ENCODE measurements at regions not wholly inside any gene's neighbourhood (a gene's known extent, or its start where the extent isn't known, plus 50 kb on each side); places are given as distances from the start of the nearest gene placed in this dataset.

DNA sequence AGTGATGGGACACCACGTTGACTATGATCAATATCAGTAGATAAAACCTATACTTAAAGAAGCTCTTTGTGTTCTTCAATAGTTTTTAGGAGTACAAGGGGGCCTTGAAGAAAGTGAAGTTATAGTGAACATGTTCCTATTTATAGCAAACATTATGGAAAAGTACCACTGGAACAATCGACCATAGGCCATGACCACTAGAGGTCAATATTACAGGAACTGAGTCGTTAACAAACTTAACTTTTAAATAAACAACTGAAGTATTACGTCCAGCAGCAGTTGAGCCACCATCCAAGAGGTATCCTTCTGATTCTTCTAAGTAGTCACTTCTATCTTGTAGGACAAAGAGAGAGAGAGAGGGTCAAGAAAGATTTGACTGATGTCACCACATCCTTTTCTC, 391.0 kb upstream of the SLITRK5 start:
- no peak for TF ChIP-seq EZH2 (IDR thresholded peaks at IDR 0.05)
- TF ChIP-seq, protein P1, sequence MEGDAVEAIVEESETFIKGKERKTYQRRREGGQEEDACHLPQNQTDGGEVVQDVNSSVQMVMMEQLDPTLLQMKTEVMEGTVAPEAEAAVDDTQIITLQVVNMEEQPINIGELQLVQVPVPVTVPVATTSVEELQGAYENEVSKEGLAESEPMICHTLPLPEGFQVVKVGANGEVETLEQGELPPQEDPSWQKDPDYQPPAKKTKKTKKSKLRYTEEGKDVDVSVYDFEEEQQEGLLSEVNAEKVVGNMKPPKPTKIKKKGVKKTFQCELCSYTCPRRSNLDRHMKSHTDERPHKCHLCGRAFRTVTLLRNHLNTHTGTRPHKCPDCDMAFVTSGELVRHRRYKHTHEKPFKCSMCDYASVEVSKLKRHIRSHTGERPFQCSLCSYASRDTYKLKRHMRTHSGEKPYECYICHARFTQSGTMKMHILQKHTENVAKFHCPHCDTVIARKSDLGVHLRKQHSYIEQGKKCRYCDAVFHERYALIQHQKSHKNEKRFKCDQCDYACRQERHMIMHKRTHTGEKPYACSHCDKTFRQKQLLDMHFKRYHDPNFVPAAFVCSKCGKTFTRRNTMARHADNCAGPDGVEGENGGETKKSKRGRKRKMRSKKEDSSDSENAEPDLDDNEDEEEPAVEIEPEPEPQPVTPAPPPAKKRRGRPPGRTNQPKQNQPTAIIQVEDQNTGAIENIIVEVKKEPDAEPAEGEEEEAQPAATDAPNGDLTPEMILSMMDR (IDR thresholded peaks at IDR 0.05) = peak; percentile 35
- Histone ChIP-seq H3K9me3 (ENCODE audit: low read depth) (no peaks in the 10 kb centered on the region), H2AFZ (replicated peaks) (peak overlapping the region; percentile 53), H3K79me2 (ENCODE audit: low read depth) (no peaks in the 10 kb centered on the region), H3K27ac (no peak overlapping the region), H3K4me2 (no peak overlapping the region), H3K4me1 (no peaks in the 10 kb centered on the region), H3K9ac (no peak overlapping the region), H3K4me3 (no peak overlapping the region), H4K20me1 (ENCODE audit: low read depth) (no peaks in the 10 kb centered on the region), H3K36me3 (no peaks in the 10 kb centered on the region), H3F3A (ENCODE audit: low read depth) (no peaks in the 10 kb centered on the region), H3K27me3 (no peaks in the 10 kb centered on the region)
- Mint-ChIP-seq H3K4me1 (no peaks in the 10 kb centered on the region), H3K4me3 (no peak overlapping the region), H3K27me3 (ENCODE audit: insufficient read depth, low read depth) (no peaks in the 10 kb centered on the region), H3K36me3 (no peaks in the 10 kb centered on the region), H3K9me3 (no peaks in the 10 kb centered on the region), H3K27ac (no peak overlapping the region)
- no peak for DNase-seq (ENCODE audit: low spot score)

DNA sequence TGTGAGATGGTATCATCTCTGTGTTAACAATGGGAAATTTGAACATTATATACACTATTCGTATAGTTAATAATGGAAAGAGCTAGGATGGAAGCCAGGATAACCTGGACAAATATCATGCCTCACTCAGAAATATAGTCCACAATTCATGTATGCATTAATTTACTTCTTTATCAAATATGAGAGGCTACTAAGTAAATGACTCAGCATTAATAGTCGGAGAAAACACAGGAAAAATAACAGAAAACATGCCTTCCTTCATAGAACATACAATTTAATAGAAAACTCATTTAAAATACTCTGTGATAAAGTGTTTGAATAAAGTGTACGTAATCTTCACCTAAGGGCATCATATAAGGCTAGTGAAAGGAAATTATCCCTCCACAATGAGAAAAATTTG, 383.4 kb upstream of the SLITRK5 start:
- Histone ChIP-seq H3K9me3 (ENCODE audit: low read depth) (no peaks in the 10 kb centered on the region), H3K9ac (no peak overlapping the region), H3K36me3 (no peaks in the 10 kb centered on the region), H3K4me2 (no peak overlapping the region), H3K4me3 (no peak overlapping the region), H3K27ac (no peak overlapping the region), H3K79me2 (ENCODE audit: low read depth) (no peaks in the 10 kb centered on the region), H3F3A (ENCODE audit: low read depth) (no peaks in the 10 kb centered on the region), H3K27me3 (no peaks in the 10 kb centered on the region), H2AFZ (replicated peaks) (no peak overlapping the region), H4K20me1 (ENCODE audit: low read depth) (no peaks in the 10 kb centered on the region), H3K4me1 (no peaks in the 10 kb centered on the region)
- no peak for DNase-seq (ENCODE audit: low spot score)
- no peak overlapping the region for H3K4me3 Mint-ChIP-seq
- H3K4me1 Mint-ChIP-seq = no peaks in the 10 kb centered on the region
- H3K27me3 Mint-ChIP-seq (ENCODE audit: insufficient read depth, low read depth) = no peaks in the 10 kb centered on the region
- no peaks in the 10 kb centered on the region for H3K9me3 Mint-ChIP-seq
- TF ChIP-seq EZH2phosphoT487 (IDR thresholded peaks at IDR 0.05) (no peak), EZH2 (IDR thresholded peaks at IDR 0.05) (no peak)
- TF ChIP-seq, protein P1 (IDR thresholded peaks at IDR 0.05) = no peak
- no peak overlapping the region for H3K27ac Mint-ChIP-seq
- no peaks in the 10 kb centered on the region for H3K36me3 Mint-ChIP-seq

DNA sequence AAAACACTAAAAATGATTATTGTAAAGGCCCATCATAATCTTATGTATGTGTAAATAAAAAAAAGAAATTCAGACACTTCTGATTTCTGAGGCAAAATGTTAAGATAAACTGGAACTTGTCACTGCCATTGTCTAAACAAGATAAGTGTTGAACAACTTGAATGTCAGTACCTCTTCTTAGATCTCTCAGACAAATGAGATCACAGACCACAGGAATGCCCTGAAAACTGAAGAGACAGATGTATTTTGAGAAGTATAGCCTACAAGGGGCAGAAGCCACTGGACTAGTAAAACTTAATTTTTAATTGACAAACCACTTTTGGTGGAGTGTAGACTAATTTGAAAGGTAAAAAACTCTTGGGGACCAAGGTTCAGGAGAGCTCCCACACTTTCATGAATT, 375.5 kb upstream of the SLITRK5 start:
- Histone ChIP-seq H3K9ac (no peak overlapping the region), H2AFZ (replicated peaks) (no peak overlapping the region), H3K27me3 (no peaks in the 10 kb centered on the region), H3K79me2 (ENCODE audit: low read depth) (no peaks in the 10 kb centered on the region), H3K4me1 (no peaks in the 10 kb centered on the region), H3K9me3 (ENCODE audit: low read depth) (no peaks in the 10 kb centered on the region), H3K4me3 (no peak overlapping the region), H3F3A (ENCODE audit: low read depth) (no peaks in the 10 kb centered on the region), H4K20me1 (ENCODE audit: low read depth) (no peaks in the 10 kb centered on the region), H3K27ac (no peak overlapping the region), H3K36me3 (no peaks in the 10 kb centered on the region), H3K4me2 (no peak overlapping the region)
- Mint-ChIP-seq H3K27ac (no peak overlapping the region), H3K9me3 (no peaks in the 10 kb centered on the region), H3K4me1 (no peaks in the 10 kb centered on the region), H3K27me3 (ENCODE audit: insufficient read depth, low read depth) (no peaks in the 10 kb centered on the region), H3K4me3 (no peak overlapping the region), H3K36me3 (no peaks in the 10 kb centered on the region)
- no peak for DNase-seq (ENCODE audit: low spot score)
- TF ChIP-seq EZH2phosphoT487 (IDR thresholded peaks at IDR 0.05) = no peak
- TF ChIP-seq, protein P1 (IDR thresholded peaks at IDR 0.05) = no peak
- no peak for TF ChIP-seq EZH2 (IDR thresholded peaks at IDR 0.05)

DNA sequence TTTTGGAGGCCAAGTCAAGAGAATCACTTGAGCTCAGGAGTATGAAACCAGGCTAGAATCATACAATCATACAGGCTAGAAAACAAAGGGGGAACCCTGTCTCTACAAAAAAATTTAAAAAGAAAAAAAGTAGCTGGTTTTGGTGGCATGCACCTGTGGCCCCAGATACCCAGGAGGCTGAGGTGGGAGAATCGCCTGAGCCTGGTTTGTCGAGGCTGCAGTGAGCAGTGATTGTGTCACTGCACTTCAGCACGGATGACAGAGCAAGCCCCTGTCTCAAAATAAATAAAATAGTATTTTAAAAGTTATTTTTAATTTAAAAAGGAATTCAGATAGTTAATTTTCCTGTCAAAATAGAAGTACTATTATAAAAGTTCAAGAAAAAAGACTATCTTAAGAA, 369.1 kb upstream of the SLITRK5 start:
- no peaks in the 10 kb centered on the region for H3K4me1 Mint-ChIP-seq
- Histone ChIP-seq H3F3A (ENCODE audit: low read depth) (no peaks in the 10 kb centered on the region), H3K79me2 (ENCODE audit: low read depth) (no peaks in the 10 kb centered on the region)

More for the DNA sequence above, 369.1 kb upstream of the SLITRK5 start:
- no peaks in the 10 kb centered on the region for H3K36me3 Mint-ChIP-seq
- H3K36me3 ChIP-seq = no peaks in the 10 kb centered on the region
- H3K27ac ChIP-seq = no peak overlapping the region
- DNase-seq (ENCODE audit: low spot score) = no peak
- no peak overlapping the region for H3K4me3 ChIP-seq
- H3K4me1 ChIP-seq = no peaks in the 10 kb centered on the region
- peaks cover 2% of the 10 kb centered on the region for H3K27me3 Mint-ChIP-seq (ENCODE audit: insufficient read depth, low read depth)
- peaks cover 6% of the 10 kb centered on the region for H3K9me3 Mint-ChIP-seq
- H4K20me1 ChIP-seq (ENCODE audit: low read depth) = no peaks in the 10 kb centered on the region
- H3K27me3 ChIP-seq = no peaks in the 10 kb centered on the region
- H3K9me3 ChIP-seq (ENCODE audit: low read depth) = no peaks in the 10 kb centered on the region
- no peak overlapping the region for H3K4me3 Mint-ChIP-seq
- no peak overlapping the region for H3K27ac Mint-ChIP-seq
- H2AFZ ChIP-seq (replicated peaks) = no peak overlapping the region
- TF ChIP-seq EZH2 (IDR thresholded peaks at IDR 0.05) (no peak), EZH2phosphoT487 (IDR thresholded peaks at IDR 0.05) (no peak)
- TF ChIP-seq, protein P1 (IDR thresholded peaks at IDR 0.05) = no peak
- no peak overlapping the region for H3K9ac ChIP-seq
- no peak overlapping the region for H3K4me2 ChIP-seq

Data from neural progenitor cell (in vitro differentiated cells).